ENCODE measurements at regions not wholly inside any gene's neighbourhood (a gene's known extent, or its start where the extent isn't known, plus 50 kb on each side); places are given as distances from the start of the nearest gene placed in this dataset.

- no peaks in the 10 kb centered on the region for H3K4me1 ChIP-seq (ENCODE audit: low read length)
- no peak overlapping the region for H3K4me2 ChIP-seq (ENCODE audit: low read depth, low read length)
- no peak overlapping the region for H2AFZ ChIP-seq (ENCODE audit: low read length)
- H4K20me1 ChIP-seq (ENCODE audit: insufficient read depth, low read length), result no peaks in the 10 kb centered on the region
- H3K27ac ChIP-seq (ENCODE audit: low read length), result no peak overlapping the region
- H3K27me3 ChIP-seq (replicated peaks; ENCODE audit: insufficient read depth, low read length), result no peaks in the 10 kb centered on the region
- no peaks in the 10 kb centered on the region for H3K79me2 ChIP-seq (ENCODE audit: low read length)
- H3K9me2 ChIP-seq (replicated peaks; ENCODE audit: insufficient read depth, low read length), result no peaks in the 10 kb centered on the region
- no peak for DNase-seq
- TF ChIP-seq EZH2 (optimal IDR thresholded peaks at IDR 0.05; ENCODE audit: low read depth, low read length), result no peak
- TF ChIP-seq EZH2phosphoT487 (IDR thresholded peaks at IDR 0.05; ENCODE audit: low read length), result no peak
- no peak for TF ChIP-seq CTCF (IDR thresholded peaks at IDR 0.05; ENCODE audit: low read length)
- no peaks in the 10 kb centered on the region for H3K9me3 ChIP-seq (replicated peaks; ENCODE audit: insufficient read depth, low read length)
- no peaks in the 10 kb centered on the region for H3K36me3 ChIP-seq (replicated peaks; ENCODE audit: insufficient read depth, low read length)
- no peaks in the 10 kb centered on the region for H3F3A ChIP-seq (ENCODE audit: insufficient read depth, low read length)
- H3K4me3 ChIP-seq (ENCODE audit: low read length), result no peak overlapping the region
- H3K9ac ChIP-seq (ENCODE audit: low read length), result no peak overlapping the region
Measured at GRCh38 chr20:8983478-8984345, 85.2 kb upstream of the PLCB4 start.

GRCh38 chr20:8986631-8987030 is 82.3 kb upstream of the PLCB4 start:
- TF ChIP-seq EZH2phosphoT487 (IDR thresholded peaks at IDR 0.05; ENCODE audit: low read length) (no peak), EZH2 (optimal IDR thresholded peaks at IDR 0.05; ENCODE audit: low read depth, low read length) (no peak), CTCF (IDR thresholded peaks at IDR 0.05; ENCODE audit: low read length) (no peak)
- Histone ChIP-seq H3K4me1 (ENCODE audit: low read length) (no peaks in the 10 kb centered on the region), H3K9ac (ENCODE audit: low read length) (no peak overlapping the region), H3K4me3 (ENCODE audit: low read length) (no peak overlapping the region), H3K4me2 (ENCODE audit: low read depth, low read length) (no peak overlapping the region), H3K27me3 (replicated peaks; ENCODE audit: insufficient read depth, low read length) (no peaks in the 10 kb centered on the region), H3K27ac (ENCODE audit: low read length) (no peak overlapping the region), H3F3A (ENCODE audit: insufficient read depth, low read length) (no peaks in the 10 kb centered on the region), H3K36me3 (replicated peaks; ENCODE audit: insufficient read depth, low read length) (no peaks in the 10 kb centered on the region), H3K9me3 (replicated peaks; ENCODE audit: insufficient read depth, low read length) (no peaks in the 10 kb centered on the region), H3K79me2 (ENCODE audit: low read length) (no peaks in the 10 kb centered on the region), H4K20me1 (ENCODE audit: insufficient read depth, low read length) (no peaks in the 10 kb centered on the region), H2AFZ (ENCODE audit: low read length) (no peak overlapping the region), H3K9me2 (replicated peaks; ENCODE audit: insufficient read depth, low read length) (no peaks in the 10 kb centered on the region)
- DNase-seq, result no peak

- Histone ChIP-seq H3K4me2 (ENCODE audit: low read depth, low read length) (no peak overlapping the region), H3K4me3 (ENCODE audit: low read length) (no peak overlapping the region), H3K9me3 (replicated peaks; ENCODE audit: insufficient read depth, low read length) (no peaks in the 10 kb centered on the region), H3F3A (ENCODE audit: insufficient read depth, low read length) (no peaks in the 10 kb centered on the region), H3K9ac (ENCODE audit: low read length) (no peak overlapping the region), H2AFZ (ENCODE audit: low read length) (no peak overlapping the region), H3K36me3 (replicated peaks; ENCODE audit: insufficient read depth, low read length) (no peaks in the 10 kb centered on the region), H3K27ac (ENCODE audit: low read length) (no peak overlapping the region), H3K4me1 (ENCODE audit: low read length) (no peaks in the 10 kb centered on the region), H3K9me2 (replicated peaks; ENCODE audit: insufficient read depth, low read length) (no peaks in the 10 kb centered on the region), H3K27me3 (replicated peaks; ENCODE audit: insufficient read depth, low read length) (no peaks in the 10 kb centered on the region), H3K79me2 (ENCODE audit: low read length) (no peaks in the 10 kb centered on the region), H4K20me1 (ENCODE audit: insufficient read depth, low read length) (no peaks in the 10 kb centered on the region)
- DNase-seq, result no peak
- no peak for TF ChIP-seq EZH2phosphoT487 (IDR thresholded peaks at IDR 0.05; ENCODE audit: low read length)
Measured at GRCh38 chr20:8990770-8991169, 78.1 kb upstream of the PLCB4 start.

GRCh38 chr20:8994045-8994444 is 74.8 kb upstream of the PLCB4 start:
- Histone ChIP-seq H3K36me3 (replicated peaks; ENCODE audit: insufficient read depth, low read length) (no peaks in the 10 kb centered on the region), H3K79me2 (ENCODE audit: low read length) (no peaks in the 10 kb centered on the region), H3K27me3 (replicated peaks; ENCODE audit: insufficient read depth, low read length) (no peaks in the 10 kb centered on the region), H3K9me2 (replicated peaks; ENCODE audit: insufficient read depth, low read length) (no peaks in the 10 kb centered on the region), H3K9ac (ENCODE audit: low read length) (no peak overlapping the region), H3K9me3 (replicated peaks; ENCODE audit: insufficient read depth, low read length) (no peaks in the 10 kb centered on the region), H4K20me1 (ENCODE audit: insufficient read depth, low read length) (no peaks in the 10 kb centered on the region), H3K27ac (ENCODE audit: low read length) (no peak overlapping the region), H2AFZ (ENCODE audit: low read length) (no peak overlapping the region), H3K4me1 (ENCODE audit: low read length) (no peaks in the 10 kb centered on the region), H3K4me2 (ENCODE audit: low read depth, low read length) (no peak overlapping the region), H3F3A (ENCODE audit: insufficient read depth, low read length) (no peaks in the 10 kb centered on the region), H3K4me3 (ENCODE audit: low read length) (no peak overlapping the region)
- TF ChIP-seq EZH2 (optimal IDR thresholded peaks at IDR 0.05; ENCODE audit: low read depth, low read length), result no peak
- TF ChIP-seq EZH2phosphoT487 (IDR thresholded peaks at IDR 0.05; ENCODE audit: low read length), result no peak
- DNase-seq, result no peak
